ENCODE measurements at regions not wholly inside any gene's neighbourhood (a gene's known extent, or its start where the extent isn't known, plus 50 kb on each side); places are given as distances from the start of the nearest gene placed in this dataset.

DNA sequence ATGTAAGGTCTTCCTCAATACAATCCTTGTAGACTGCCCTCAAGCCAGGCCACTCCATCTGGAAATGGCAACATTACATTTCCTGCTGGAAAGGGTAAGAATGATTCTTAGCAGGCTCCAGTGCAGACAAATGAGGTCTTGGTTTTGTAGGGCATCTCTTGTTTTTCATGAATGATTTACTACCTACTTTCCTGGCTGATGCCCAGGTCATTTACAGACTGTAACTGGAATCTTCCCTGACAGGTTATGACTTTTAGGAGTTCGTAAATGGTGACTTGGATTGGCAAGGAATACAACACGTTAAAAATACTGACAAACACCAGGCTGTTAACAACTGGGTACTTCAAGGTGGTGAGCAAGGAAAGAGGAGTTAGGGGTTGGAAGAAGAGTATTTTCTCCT, 510.5 kb upstream of the TNC start:
- Mint-ChIP-seq H3K4me1 (ENCODE audit: unreplicated experiment) (peaks cover 21% of the 10 kb centered on the region), H3K27ac (ENCODE audit: unreplicated experiment) (no peak overlapping the region), H3K36me3 (ENCODE audit: unreplicated experiment) (no peaks in the 10 kb centered on the region), H3K9me3 (ENCODE audit: unreplicated experiment) (no peaks in the 10 kb centered on the region), H3K27me3 (ENCODE audit: unreplicated experiment) (no peaks in the 10 kb centered on the region), H3K4me3 (ENCODE audit: unreplicated experiment) (no peak overlapping the region)
- DNase-seq (ENCODE audit: extremely low spot score, unreplicated experiment) = no peak
- TF ChIP-seq CTCF (IDR thresholded peaks at IDR 0.05) = no peak

GRCh38 chr9:115629879-115630840, 512.2 kb upstream of the TNC start:
- no peak for TF ChIP-seq CTCF (IDR thresholded peaks at IDR 0.05)
- H3K36me3 Mint-ChIP-seq (ENCODE audit: unreplicated experiment) = no peaks in the 10 kb centered on the region
- H3K4me3 Mint-ChIP-seq (ENCODE audit: unreplicated experiment) = no peak overlapping the region
- H3K4me1 Mint-ChIP-seq (ENCODE audit: unreplicated experiment) = peaks cover 21% of the 10 kb centered on the region
- no peak for DNase-seq (ENCODE audit: extremely low spot score, unreplicated experiment)
- H3K27ac Mint-ChIP-seq (ENCODE audit: unreplicated experiment) = peak overlapping the region; percentile 55
- H3K27me3 Mint-ChIP-seq (ENCODE audit: unreplicated experiment) = no peaks in the 10 kb centered on the region
- H3K9me3 Mint-ChIP-seq (ENCODE audit: unreplicated experiment) = no peaks in the 10 kb centered on the region

DNA sequence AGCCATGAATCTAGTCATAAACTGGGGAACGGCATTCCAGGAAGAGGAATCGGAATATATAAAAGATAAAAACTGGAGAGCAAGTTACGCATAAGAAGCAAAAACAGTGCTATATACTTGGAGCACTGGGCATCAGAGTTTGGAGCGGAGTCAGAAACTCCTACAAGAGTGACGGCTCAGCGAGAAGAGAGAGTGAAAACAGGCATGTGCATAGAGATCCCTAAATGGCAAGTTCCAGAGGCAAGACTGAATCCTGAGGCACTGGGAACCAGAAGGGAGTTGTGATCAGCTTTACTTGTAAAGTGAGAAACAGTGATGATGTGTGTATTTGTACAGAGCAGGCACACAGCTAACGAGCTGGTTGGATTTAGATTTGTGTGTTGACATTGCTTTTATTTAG, 514.4 kb upstream of the TNC start:
- no peak overlapping the region for H3K4me3 Mint-ChIP-seq (ENCODE audit: unreplicated experiment)
- no peak for TF ChIP-seq CTCF (IDR thresholded peaks at IDR 0.05)
- H3K27ac Mint-ChIP-seq (ENCODE audit: unreplicated experiment) = no peak overlapping the region
- DNase-seq (ENCODE audit: extremely low spot score, unreplicated experiment) = no peak
- no peaks in the 10 kb centered on the region for H3K36me3 Mint-ChIP-seq (ENCODE audit: unreplicated experiment)
- H3K9me3 Mint-ChIP-seq (ENCODE audit: unreplicated experiment) = peaks cover 3% of the 10 kb centered on the region
- no peaks in the 10 kb centered on the region for H3K27me3 Mint-ChIP-seq (ENCODE audit: unreplicated experiment)
- peaks cover 27% of the 10 kb centered on the region for H3K4me1 Mint-ChIP-seq (ENCODE audit: unreplicated experiment)

GRCh38 chr9:115633104-115633503, 515.1 kb upstream of the TNC start:
- no peak for DNase-seq (ENCODE audit: extremely low spot score, unreplicated experiment)
- Mint-ChIP-seq H3K27me3 (ENCODE audit: unreplicated experiment) (no peaks in the 10 kb centered on the region), H3K4me3 (ENCODE audit: unreplicated experiment) (no peak overlapping the region), H3K9me3 (ENCODE audit: unreplicated experiment) (peaks cover 3% of the 10 kb centered on the region), H3K4me1 (ENCODE audit: unreplicated experiment) (peaks cover 33% of the 10 kb centered on the region), H3K27ac (ENCODE audit: unreplicated experiment) (no peak overlapping the region), H3K36me3 (ENCODE audit: unreplicated experiment) (no peaks in the 10 kb centered on the region)
- TF ChIP-seq CTCF (IDR thresholded peaks at IDR 0.05) = no peak

- no peaks in the 10 kb centered on the region for H3K27me3 Mint-ChIP-seq (ENCODE audit: unreplicated experiment)
- no peak for DNase-seq (ENCODE audit: extremely low spot score, unreplicated experiment)
- H3K4me1 Mint-ChIP-seq (ENCODE audit: unreplicated experiment) = peaks cover 25% of the 10 kb centered on the region
- H3K27ac Mint-ChIP-seq (ENCODE audit: unreplicated experiment) = no peak overlapping the region
- H3K36me3 Mint-ChIP-seq (ENCODE audit: unreplicated experiment) = no peaks in the 10 kb centered on the region
- TF ChIP-seq CTCF (IDR thresholded peaks at IDR 0.05) = no peak
- H3K9me3 Mint-ChIP-seq (ENCODE audit: unreplicated experiment) = peaks cover 3% of the 10 kb centered on the region
- H3K4me3 Mint-ChIP-seq (ENCODE audit: unreplicated experiment) = no peak overlapping the region
These were observed 517.8 kb upstream of the PAPPA start for GRCh38 chr9:115635680-115636383.
